ENCODE measurements at regions not wholly inside any gene's neighbourhood (a gene's known extent, or its start where the extent isn't known, plus 50 kb on each side); places are given as distances from the start of the nearest gene placed in this dataset.

- no peak for TF ChIP-seq CTCF (conservative IDR thresholded peaks at IDR 0.05)
- TF ChIP-seq ZFX (IDR thresholded peaks at IDR 0.05), result no peak
- H3K27ac ChIP-seq, result no peak overlapping the region
Observed at GRCh38 chr7:136051203-136051928, 74.2 kb upstream of the MTPN start.

GRCh38 chr7:136050462-136050847, 73.3 kb upstream of the MTPN start:
- H3K27ac ChIP-seq, result no peak overlapping the region
- no peak for TF ChIP-seq CTCF (conservative IDR thresholded peaks at IDR 0.05)
- TF ChIP-seq ZFX (IDR thresholded peaks at IDR 0.05), result no peak

GRCh38 chr7:136049818-136050461, 72.8 kb upstream of the MTPN start:
- TF ChIP-seq CTCF (conservative IDR thresholded peaks at IDR 0.05) (no peak), ZFX (IDR thresholded peaks at IDR 0.05) (no peak)
- no peak overlapping the region for H3K27ac ChIP-seq

GRCh38 chr7:136049117-136049516, 72.0 kb upstream of the MTPN start:
- TF ChIP-seq CTCF (conservative IDR thresholded peaks at IDR 0.05) (no peak), ZFX (IDR thresholded peaks at IDR 0.05) (no peak)

GRCh38 chr7:136046548-136046947, 69.4 kb upstream of the MTPN start:
- H3K27ac ChIP-seq, result no peak overlapping the region
- TF ChIP-seq CTCF (conservative IDR thresholded peaks at IDR 0.05) (no peak), ZFX (IDR thresholded peaks at IDR 0.05) (no peak)

More at GRCh38 chr7:136049117-136049516, 72.0 kb upstream of the MTPN start:
- H3K27ac ChIP-seq, result no peak overlapping the region

GRCh38 chr7:136045992-136046391, 68.8 kb upstream of the MTPN start:
- no peak overlapping the region for H3K27ac ChIP-seq
- TF ChIP-seq ZFX (IDR thresholded peaks at IDR 0.05) (no peak), CTCF (conservative IDR thresholded peaks at IDR 0.05) (no peak)

GRCh38 chr7:136045181-136045580, 68.0 kb upstream of the MTPN start:
- no peak overlapping the region for H3K27ac ChIP-seq
- TF ChIP-seq ZFX (IDR thresholded peaks at IDR 0.05), result no peak
- no peak for TF ChIP-seq CTCF (conservative IDR thresholded peaks at IDR 0.05)

All from C4-2B (cell line).